WERI-Rb-1 (cell line): ENCODE measurements at regions not wholly inside any gene's neighbourhood (a gene's known extent, or its start where the extent isn't known, plus 50 kb on each side); places are given as distances from the start of the nearest gene placed in this dataset.

Experiments used
- DNase-seq: peaks from one replicate; pipeline ENCODE4 v3.0.0-alpha.2; 2020
- H3K27ac ChIP-seq: fragments of 250-450 bp; sonication (Bioruptor Pico); 2 replicates; pipeline ENCODE4 v1.5.1; 2020; ENCODE audit warnings: mild to moderate bottlenecking, moderate library complexity
- H3K27me3 ChIP-seq: fragments of 250-450 bp; sonication (Bioruptor Pico); 2 replicates; pipeline ENCODE4 v1.5.1; 2021; ENCODE audit warnings: mild to moderate bottlenecking, low read depth, moderate library complexity; ENCODE audit not compliant: insufficient read depth, severe bottlenecking
- H3K36me3 ChIP-seq: fragments of 250-450 bp; sonication (Bioruptor Pico); 2 replicates; pipeline ENCODE4 v1.5.1; 2020; ENCODE audit warnings: mild to moderate bottlenecking, moderate library complexity
- H3K4me3 ChIP-seq: 2 replicates; pipeline ENCODE4 v1.5.1; 2011; ENCODE audit warnings: low read depth, mild to moderate bottlenecking, control low read depth, low read length
- H3K9me3 ChIP-seq: fragments of 250-450 bp; sonication (Bioruptor Pico); 2 replicates; pipeline ENCODE4 v1.5.1; 2021; ENCODE audit warnings: mild to moderate bottlenecking, moderate library complexity; ENCODE audit not compliant: severe bottlenecking
- TF ChIP-seq, protein P1 (sequence below): IDR thresholded peaks from 2 replicates; pipeline ENCODE4 v1.5.1; 2011; ENCODE audit warnings: low read depth, mild to moderate bottlenecking, control low read depth, inconsistent platforms, low read length

DNA sequence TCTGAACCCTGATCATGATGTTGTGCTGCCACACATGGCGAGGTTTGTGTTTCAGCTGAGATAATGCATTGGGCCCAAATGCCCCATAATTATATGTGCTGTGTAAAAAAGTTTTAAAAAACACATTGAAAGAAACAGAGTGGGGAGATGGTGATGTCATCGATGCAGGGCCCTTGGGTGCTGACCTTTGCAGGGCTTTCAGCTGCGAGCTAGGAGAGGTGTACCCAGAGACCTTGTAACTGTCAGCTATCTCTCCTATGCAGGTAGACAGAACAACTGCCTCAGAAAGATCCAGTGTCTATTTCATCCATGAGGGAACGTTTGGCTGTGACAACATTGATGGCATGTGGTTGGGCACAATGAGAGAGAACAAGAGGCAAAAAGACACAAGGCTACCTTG, 286.9 kb upstream of the CELF4 start:
- Histone ChIP-seq H3K27ac (no peak overlapping the region), H3K27me3 (no peaks in the 10 kb centered on the region), H3K36me3 (no peaks in the 10 kb centered on the region), H3K4me3 (no peak overlapping the region), H3K9me3 (no peaks in the 10 kb centered on the region)
- TF ChIP-seq, protein P1, sequence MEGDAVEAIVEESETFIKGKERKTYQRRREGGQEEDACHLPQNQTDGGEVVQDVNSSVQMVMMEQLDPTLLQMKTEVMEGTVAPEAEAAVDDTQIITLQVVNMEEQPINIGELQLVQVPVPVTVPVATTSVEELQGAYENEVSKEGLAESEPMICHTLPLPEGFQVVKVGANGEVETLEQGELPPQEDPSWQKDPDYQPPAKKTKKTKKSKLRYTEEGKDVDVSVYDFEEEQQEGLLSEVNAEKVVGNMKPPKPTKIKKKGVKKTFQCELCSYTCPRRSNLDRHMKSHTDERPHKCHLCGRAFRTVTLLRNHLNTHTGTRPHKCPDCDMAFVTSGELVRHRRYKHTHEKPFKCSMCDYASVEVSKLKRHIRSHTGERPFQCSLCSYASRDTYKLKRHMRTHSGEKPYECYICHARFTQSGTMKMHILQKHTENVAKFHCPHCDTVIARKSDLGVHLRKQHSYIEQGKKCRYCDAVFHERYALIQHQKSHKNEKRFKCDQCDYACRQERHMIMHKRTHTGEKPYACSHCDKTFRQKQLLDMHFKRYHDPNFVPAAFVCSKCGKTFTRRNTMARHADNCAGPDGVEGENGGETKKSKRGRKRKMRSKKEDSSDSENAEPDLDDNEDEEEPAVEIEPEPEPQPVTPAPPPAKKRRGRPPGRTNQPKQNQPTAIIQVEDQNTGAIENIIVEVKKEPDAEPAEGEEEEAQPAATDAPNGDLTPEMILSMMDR, result no peak
- DNase-seq, result no peak

- no peak overlapping the region for H3K4me3 ChIP-seq
- TF ChIP-seq, protein P1, result no peak
- H3K27me3 ChIP-seq, result no peaks in the 10 kb centered on the region
- no peak for DNase-seq
- no peak overlapping the region for H3K27ac ChIP-seq
- no peaks in the 10 kb centered on the region for H3K9me3 ChIP-seq
- H3K36me3 ChIP-seq, result no peaks in the 10 kb centered on the region
These were observed 281.9 kb upstream of the CELF4 start for GRCh38 chr18:37847544-37847943.

- no peak for DNase-seq
- Histone ChIP-seq H3K4me3 (no peak overlapping the region), H3K36me3 (no peaks in the 10 kb centered on the region), H3K9me3 (no peaks in the 10 kb centered on the region), H3K27me3 (no peaks in the 10 kb centered on the region), H3K27ac (no peak overlapping the region)
- TF ChIP-seq, protein P1, result no peak
These were observed 281.4 kb upstream of the CELF4 start for GRCh38 chr18:37846996-37847395.

- H3K4me3 ChIP-seq, result no peak overlapping the region
- TF ChIP-seq, protein P1, result no peak
- no peak overlapping the region for H3K27ac ChIP-seq
- H3K9me3 ChIP-seq, result no peaks in the 10 kb centered on the region
- DNase-seq, result no peak
- H3K36me3 ChIP-seq, result no peaks in the 10 kb centered on the region
- no peaks in the 10 kb centered on the region for H3K27me3 ChIP-seq
These were observed 279.9 kb upstream of the CELF4 start for GRCh38 chr18:37845498-37845897.

DNA sequence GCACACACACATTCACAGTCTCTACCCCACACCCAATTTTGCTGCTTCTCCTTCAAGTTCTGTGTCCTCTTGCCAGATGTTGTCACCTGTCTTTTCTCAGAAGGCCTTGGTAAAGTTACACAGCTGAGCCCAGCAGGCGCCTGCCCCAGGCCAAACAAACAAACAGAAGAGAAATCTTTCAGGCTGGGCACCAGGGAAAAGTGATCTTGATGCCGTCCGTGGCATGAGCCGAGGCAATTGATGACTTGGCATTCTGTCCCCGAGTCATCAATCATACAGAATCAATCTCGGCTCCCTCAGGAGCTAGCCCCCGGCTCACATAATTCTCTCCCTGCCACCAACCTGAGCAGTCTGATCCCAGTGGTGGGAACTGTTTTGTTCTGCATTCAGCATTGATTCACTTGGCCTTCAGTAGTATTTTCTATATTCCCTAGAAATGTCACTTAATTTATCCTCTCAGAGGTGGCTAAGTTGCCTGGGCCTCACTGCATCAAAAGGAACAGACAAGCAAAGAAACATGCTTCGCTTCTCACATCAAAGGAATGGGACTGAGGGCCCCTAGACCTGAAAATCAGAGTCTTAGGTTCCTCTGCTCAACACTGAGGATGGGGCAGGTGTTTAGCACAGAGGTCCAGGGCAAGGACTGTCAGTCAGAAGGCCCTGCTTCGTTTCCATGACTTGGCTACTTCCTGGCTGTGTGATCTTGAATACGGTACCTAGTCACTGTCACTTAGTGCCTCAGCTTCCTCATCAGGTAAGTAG, 278.8 kb upstream of the CELF4 start:
- H3K27me3 ChIP-seq, result no peaks in the 10 kb centered on the region
- no peaks in the 10 kb centered on the region for H3K36me3 ChIP-seq
- H3K4me3 ChIP-seq, result no peak overlapping the region
- TF ChIP-seq, protein P1, result no peak
- H3K27ac ChIP-seq, result no peak overlapping the region
- DNase-seq, result no peak
- no peaks in the 10 kb centered on the region for H3K9me3 ChIP-seq

GRCh38 chr18:37838083-37838482, 272.5 kb upstream of the CELF4 start:
- no peak for DNase-seq
- no peaks in the 10 kb centered on the region for H3K9me3 ChIP-seq
- no peaks in the 10 kb centered on the region for H3K27me3 ChIP-seq
- no peak overlapping the region for H3K4me3 ChIP-seq
- no peaks in the 10 kb centered on the region for H3K36me3 ChIP-seq
- TF ChIP-seq, protein P1, result no peak
- no peak overlapping the region for H3K27ac ChIP-seq
